Esophagus mucosa (tissue), 1 donor: ENCODE measurements at regions not wholly inside any gene's neighbourhood (a gene's known extent, or its start where the extent isn't known, plus 50 kb on each side); places are given as distances from the start of the nearest gene placed in this dataset.
A peak's percentile ranks its signal among the peaks of the same experiment; 100 is the strongest.

Experiments used
- ATAC-seq: fragments of 200-7000 bp; cut with Tn5 transposase; one replicate; pipeline ENCODE4 v1.9.1; 2020
- donor health status: DM: yes; HTN: yes; CAD: no.

GRCh38 chr6:126148853-126149252 is 162.5 kb downstream of the TRMT11 start:
- no peak for ATAC-seq

- no peak for ATAC-seq
These were observed 166.0 kb downstream of the TRMT11 start for GRCh38 chr6:126152372-126152745.

GRCh38 chr6:126153661-126154060 is 167.3 kb downstream of the TRMT11 start:
- ATAC-seq = no peak

- no peak for ATAC-seq
These were observed 170.6 kb downstream of the TRMT11 start for GRCh38 chr6:126156973-126157372.

DNA sequence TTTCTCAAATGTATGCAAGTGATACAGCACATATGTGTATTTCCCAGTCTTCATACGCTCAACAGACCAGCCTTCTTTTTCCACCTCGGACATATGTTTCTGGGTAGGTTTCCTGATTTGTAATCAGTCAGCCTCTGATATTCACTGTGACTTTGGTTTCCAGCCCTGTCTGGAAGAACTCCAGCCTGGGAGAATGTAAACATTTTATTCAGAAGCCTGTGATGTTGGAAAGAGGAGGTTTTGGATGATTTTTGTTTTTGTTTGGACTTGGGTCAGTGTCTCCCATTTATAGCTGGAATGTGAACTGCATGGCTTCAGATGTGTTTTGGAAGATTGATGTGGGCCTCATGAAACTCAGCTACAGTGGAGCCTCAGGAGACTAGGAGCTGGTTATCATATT is 172.2 kb upstream of the CENPW start:
- no peak for ATAC-seq

DNA sequence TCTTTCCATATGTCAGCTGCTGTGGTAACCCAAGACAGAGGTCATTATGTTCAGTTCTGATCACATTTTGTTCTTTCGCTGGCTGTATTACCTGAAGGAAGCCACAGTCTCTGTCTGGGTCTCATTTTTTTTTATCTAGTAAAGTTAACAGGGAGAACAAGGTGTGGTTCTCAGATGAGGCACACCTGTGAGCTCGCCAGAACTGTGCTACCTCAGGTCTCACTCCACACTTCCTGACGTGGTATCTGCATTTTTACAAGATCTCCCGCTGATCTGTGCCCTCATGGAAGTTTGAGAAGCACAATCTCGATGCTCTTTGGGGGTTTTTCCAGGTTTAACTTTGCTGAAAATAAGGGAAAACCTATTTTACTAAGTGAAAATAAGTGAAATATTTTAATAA is 169.5 kb upstream of the CENPW start:
- ATAC-seq = no peak

GRCh38 chr6:126170978-126171382 is 168.9 kb upstream of the CENPW start:
- ATAC-seq = no peak

DNA sequence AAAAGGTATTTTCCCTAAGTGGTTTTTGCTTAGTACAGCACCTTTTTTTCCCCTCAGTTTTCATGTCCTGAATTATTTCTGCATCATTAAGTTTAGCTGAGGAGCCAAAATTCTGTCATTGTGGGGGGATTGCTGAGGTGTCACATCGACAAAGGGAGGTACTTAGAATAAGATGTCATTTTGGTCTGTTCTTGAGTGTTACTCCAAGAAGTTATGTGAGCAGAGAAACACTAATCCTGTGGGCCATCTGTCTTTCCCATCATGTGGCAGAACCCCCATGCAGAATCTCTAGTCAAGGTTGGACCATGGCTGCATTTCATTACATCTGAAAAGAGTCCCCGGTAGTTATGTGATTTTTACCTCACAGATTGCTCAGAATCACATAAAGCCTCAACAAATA is 167.8 kb upstream of the CENPW start:
- ATAC-seq = no peak

- no peak for ATAC-seq
These were observed 166.7 kb upstream of the CENPW start for GRCh38 chr6:126173265-126173664.

DNA sequence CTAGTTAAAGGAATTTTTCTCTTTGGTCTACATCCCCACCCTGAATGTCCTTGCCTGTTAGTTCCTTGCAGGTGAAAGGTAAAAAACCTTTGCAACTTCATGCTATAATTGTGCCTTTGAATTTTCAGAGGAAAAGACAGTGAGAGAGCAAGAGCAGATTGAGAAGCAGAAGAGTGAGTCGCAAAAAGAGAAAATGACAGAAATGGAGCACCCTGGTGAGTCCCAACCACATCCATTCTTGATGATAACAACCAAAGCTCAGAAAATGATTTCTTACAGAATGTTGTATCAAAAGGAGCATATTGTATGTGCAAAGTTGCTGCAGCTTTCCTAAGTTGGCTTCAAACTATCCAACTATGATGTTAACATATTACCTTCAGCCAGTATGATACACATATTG is 165.2 kb upstream of the CENPW start:
- ATAC-seq = no peak

DNA sequence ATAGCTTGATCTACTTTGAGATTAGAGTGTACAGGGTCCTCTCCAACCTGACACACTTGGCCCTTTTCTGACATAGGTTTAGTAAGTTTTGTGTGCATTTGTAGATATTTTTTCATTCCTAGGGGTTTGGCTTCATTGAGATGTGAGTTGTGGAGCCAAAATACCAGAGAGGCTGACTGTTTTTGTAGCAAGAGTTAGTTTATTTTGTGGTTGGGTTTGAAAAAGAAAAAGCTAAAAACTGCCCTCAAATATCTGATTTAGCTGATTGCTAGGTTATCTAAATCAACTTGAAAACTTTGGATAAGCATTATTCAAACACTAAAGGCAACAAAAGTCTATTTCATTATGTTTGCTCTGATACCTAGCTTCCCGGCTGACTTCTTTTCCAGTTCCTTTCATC is 164.7 kb upstream of the CENPW start:
- ATAC-seq = no peak

- ATAC-seq = no peak
These were observed 163.6 kb upstream of the CENPW start for GRCh38 chr6:126176282-126176681.

- ATAC-seq = peak; percentile 96
These were observed 159.3 kb upstream of the CENPW start for GRCh38 chr6:126180585-126180984.

- no peak for ATAC-seq
These were observed 158.7 kb upstream of the CENPW start for GRCh38 chr6:126181173-126181741.

DNA sequence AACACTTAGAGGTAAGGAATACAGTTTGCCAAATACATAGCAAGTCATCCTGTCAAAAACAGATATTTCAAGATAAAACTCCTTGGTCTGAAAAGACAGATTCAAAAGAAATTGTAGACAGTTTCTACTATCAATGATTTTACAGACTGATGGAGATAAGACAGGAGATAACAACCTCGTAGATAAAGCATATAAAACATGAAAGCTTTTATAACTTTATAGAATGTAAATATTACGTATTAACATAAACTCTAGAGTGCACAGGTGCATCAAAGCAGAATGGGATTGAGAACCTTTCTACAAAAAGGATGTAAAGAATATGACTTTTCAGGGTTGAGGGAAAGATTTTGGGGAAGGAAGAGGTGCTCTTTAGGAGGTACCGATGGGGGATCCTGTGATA is 158.0 kb upstream of the CENPW start:
- no peak for ATAC-seq

DNA sequence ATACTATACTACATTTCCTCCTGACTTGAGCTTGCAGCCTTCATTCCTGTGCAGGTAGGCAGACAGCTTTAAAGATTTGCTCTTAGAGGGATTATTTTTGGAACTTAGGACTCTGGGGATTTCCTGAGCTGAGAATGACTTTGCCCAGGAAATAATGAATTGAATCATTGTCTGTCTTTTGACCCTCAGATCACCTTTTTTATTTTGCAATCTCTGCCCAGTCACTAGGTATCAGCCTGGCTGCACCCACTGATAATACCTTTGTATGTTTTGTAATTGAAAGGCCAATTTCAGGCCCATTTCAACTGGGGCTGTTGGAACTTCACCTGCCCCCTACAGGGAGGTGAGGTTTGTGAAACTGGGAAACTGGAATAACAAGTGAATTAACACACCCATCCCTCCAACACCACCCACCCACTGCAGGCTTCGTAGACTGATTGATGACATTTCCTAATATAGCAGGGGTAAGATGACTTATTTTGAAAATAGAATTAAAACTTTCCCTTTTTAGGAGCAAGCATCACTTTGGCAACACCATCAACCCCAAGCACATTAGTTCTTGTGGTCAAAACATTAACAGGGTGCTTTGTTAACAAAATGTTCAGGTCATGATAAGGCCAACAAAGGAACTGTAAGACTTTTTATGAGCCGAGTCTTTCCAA is 157.1 kb upstream of the CENPW start:
- ATAC-seq = peak; percentile 84

- ATAC-seq = no peak
These were observed 154.1 kb upstream of the CENPW start for GRCh38 chr6:126185774-126186173.

GRCh38 chr6:126188279-126188909 is 151.5 kb upstream of the CENPW start:
- ATAC-seq = no peak

DNA sequence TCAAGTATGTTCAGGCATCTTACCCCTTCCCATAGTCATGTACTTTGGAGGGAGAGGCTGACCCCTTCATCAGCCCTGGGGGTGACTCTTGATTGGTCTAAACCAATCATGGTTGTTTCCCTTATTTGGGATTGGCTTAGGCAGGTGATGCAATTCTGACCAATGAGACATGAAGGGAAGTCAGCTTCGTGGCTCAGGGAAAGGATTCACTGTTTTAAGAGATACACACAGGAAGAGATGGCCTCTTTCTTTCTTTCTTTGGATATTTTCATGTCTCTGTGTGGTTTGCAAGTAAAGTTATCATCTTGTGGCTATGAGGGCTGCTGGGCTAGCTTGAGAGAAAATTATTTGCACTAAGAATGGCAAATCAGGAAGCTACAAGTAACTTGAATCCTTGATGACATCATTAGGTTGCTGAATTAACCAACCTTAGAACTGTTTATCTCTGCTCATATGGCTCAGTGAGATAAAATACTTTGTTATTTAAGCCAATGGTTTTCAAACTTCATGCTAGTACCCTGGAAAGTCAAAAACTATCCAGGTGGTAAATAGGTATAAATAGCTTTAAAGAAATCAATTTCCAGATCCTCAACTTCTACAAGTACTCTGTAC is 144.2 kb upstream of the CENPW start:
- no peak for ATAC-seq

- ATAC-seq = no peak
These were observed 141.3 kb upstream of the CENPW start for GRCh38 chr6:126198631-126199030.

- ATAC-seq = no peak
These were observed 140.4 kb upstream of the CENPW start for GRCh38 chr6:126199466-126199865.

DNA sequence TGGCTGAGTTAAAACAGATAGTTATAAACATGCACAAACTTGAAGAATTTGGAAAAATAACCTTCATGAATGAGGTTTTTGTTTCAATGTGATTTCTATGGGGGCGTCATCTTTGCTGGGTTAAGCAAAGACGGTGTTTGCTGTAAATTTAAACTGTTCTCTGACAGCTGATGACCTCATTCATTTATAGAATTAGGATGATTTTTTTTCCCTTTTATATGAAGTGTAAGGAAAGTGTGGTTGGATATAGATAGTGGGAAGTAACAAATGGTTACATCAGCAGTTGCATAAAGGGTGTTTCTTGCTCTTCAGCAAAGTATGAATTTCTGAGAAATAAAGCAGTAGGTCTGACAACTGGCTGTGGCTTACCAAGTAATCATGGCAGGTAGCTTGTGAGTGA is 137.2 kb upstream of the CENPW start:
- no peak for ATAC-seq

- ATAC-seq = peak; percentile 53
These were observed 135.8 kb upstream of the CENPW start for GRCh38 chr6:126204126-126204525.

DNA sequence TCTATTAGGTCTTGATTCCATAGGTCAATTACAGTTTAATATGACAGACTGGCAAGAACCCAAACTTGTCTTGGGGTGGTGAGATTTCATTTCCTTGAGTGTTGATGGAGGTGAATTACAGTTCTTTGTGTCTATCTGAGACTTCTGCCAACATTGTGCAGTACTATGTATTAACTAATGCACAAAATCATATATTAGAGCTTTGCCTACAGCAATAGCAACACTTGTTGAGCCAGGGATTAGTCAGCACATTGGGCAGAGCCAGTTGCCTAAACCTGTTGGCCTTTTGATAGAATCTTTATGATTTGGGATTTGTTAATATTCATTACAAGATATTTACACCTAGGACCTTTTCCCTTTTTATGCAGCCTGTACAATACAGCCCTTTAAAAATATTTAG is 135.3 kb upstream of the CENPW start:
- peak; percentile 99 for ATAC-seq
